ENCODE measurements at regions not wholly inside any gene's neighbourhood (a gene's known extent, or its start where the extent isn't known, plus 50 kb on each side); places are given as distances from the start of the nearest gene placed in this dataset.
A peak's percentile ranks its signal among the peaks of the same experiment; 100 is the strongest.
"Not testable (repeated sequence)": the region's sequence is repeated elsewhere in the genome, so short reads cannot be mapped to it uniquely, and the experiment has no call there.

DNA sequence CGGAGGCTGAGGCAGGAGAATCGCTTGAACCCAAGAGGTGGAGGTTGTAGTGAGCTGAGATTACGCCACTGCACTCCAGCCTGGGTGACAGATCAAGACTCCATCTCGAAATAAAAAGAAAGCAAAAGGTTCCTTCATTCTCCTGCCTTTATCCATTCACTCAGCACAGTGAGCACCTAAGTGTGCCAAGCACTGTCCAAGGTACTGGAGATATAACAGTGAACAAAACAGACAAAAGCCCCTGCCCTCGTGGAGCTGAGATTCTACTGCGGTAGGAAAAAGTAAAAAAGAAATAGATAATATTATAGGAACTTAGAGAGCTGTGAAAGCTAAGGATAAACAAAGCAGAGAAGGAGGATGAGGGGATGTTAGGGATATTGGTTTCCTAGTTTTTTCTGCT, 235.5 kb downstream of the NPIPA7 start:
- H3K4me3 ChIP-seq (ENCODE audit: low read depth, poor library complexity, severe bottlenecking); intact Hi-C loops (cut with DNase I; ENCODE audit: low total_unique reads); DNase-seq (ENCODE audit: low spot score in 2 of 2): not testable (repeated sequence)
- WGBS, 2 donors = 67 to 79% methylated on average over 5 to 6 of the region's 6 CpGs

DNA sequence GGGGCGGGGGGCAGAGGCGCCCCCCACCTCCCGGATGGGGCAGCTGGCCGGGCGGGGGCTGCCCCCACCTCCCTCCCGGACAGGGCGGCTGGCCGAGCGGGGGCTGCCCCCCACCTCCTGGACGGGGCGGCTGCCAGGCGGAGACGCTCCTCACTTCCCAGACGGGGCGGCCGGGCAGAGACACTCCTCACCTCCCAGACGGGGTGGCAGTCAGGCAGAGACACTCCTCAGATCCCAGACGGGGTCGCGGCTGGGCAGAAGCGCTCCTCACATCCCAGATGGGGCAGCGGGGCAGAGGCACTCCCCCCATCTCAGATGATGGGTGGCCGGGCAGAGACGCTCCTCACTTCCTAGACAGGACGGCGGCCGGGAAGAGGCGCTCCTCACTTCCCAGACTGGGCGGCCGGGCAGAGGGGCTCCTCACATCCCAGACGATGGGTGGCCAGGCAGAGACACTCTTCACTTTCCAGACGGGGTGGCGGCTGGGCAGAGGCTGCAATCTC, 240.1 kb downstream of the NPIPA7 start:
- H3K4me3 ChIP-seq (ENCODE audit: low read depth, poor library complexity, severe bottlenecking); intact Hi-C loops (cut with DNase I; ENCODE audit: low total_unique reads): not testable (repeated sequence)
- peak in 1 of 2 donors; percentile 80 for DNase-seq (ENCODE audit: low spot score in 2 of 2)
- 98 to 100% methylated on average over 2 to 8 of the region's 33 CpGs for WGBS, 2 donors

DNA sequence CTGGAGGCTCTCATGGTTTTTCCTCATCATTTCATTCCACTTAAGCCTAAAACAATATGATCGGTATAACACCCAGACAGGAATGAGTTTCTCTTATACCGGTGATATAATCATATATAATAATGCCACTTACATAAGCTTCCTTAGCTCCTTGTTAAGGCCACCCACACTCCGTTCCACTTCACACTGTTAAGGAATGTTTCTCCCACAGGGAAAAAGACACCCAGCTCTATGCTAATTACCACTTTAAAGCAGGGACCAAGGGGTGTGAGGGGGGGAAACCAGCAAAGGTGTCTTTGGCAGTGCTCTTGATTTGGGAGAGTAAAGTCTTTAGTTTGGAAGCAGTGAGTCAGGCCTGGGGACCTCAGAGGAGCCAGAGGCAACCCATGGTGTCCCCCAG, 245.4 kb downstream of the NPIPA7 start:
- DNase-seq (ENCODE audit: low spot score in 2 of 2); intact Hi-C loops (cut with DNase I; ENCODE audit: low total_unique reads); H3K4me3 ChIP-seq (ENCODE audit: low read depth, poor library complexity, severe bottlenecking): not testable (repeated sequence)
- 40 to 73% methylated on average over 2 of the region's 3 CpGs for WGBS, 2 donors

DNA sequence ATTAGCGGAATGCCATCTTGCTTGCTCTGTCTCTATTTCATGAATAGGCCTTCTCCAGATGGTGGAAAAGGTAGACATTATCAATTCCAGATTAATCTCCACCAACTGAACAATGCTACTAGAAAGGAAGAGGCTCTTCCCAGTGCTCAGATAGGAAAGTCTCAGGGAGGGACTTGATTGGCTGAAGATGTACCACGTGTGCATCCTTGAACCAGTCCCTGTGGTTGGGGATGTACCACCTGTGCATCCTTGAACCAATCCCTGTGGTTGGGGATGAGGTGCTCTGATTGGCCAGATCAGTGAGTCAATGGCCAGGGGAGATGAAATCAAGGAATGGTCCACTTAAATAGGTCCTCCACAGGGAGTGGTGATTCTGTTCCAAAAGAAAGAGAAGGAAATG, 246.2 kb downstream of the NPIPA7 start:
- peak in 1 of 2 donors; percentile 21 for DNase-seq (ENCODE audit: low spot score in 2 of 2)
- intact Hi-C loops (cut with DNase I; ENCODE audit: low total_unique reads); H3K4me3 ChIP-seq (ENCODE audit: low read depth, poor library complexity, severe bottlenecking): not testable (repeated sequence)
- 71 to 88% methylated on average over 1 of the region's 2 CpGs for WGBS, 2 donors

DNA sequence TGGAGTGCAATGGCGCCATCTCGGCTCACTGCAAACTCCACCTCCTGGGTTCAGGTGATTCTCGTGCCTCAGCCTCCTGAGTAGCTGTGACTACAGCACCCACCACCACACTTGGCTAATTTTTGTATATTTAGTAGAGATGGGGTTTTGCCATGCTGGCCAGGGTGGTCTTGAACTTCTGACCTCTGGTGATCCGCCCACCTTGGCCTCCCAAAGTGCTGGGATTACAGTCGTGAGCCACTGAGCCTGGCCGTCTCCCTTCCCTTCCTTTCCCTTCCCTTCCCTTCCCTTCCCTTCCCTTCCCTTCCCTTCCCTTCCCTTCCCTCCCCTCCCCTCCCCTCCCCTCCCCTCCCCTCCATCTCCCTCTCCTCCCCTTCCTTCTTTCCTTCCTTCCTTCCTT, 248.9 kb downstream of the NPIPA7 start:
- H3K4me3 ChIP-seq (ENCODE audit: low read depth, poor library complexity, severe bottlenecking); intact Hi-C loops (cut with DNase I; ENCODE audit: low total_unique reads): not testable (repeated sequence)
- 49 to 92% methylated on average over 3 to 6 of the region's 6 CpGs for WGBS, 2 donors
- DNase-seq (ENCODE audit: low spot score in 2 of 2) = peak in 1 of 2 donors; percentile 79

DNA sequence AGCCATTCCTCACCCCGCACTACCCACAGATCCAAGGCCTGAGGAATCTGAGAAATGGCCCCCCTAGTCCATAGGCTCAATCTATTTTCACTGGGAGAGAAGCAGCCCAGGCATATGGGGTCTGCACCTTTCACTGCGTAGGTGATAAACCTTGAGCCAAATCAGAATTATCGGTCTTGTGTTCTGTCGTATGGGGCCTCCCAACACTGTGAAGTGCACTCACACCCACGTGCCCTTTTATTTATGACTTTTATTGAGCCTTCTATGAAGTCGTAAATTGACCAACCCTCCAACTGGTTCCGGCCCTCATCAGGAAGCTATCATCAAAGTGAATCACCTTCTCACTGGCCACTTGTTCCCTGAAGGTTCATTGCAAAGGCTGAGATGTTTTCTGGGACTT, 259.3 kb downstream of the NPIPA7 start:
- H3K4me3 ChIP-seq (ENCODE audit: low read depth, poor library complexity, severe bottlenecking); DNase-seq (ENCODE audit: low spot score in 2 of 2); intact Hi-C loops (cut with DNase I; ENCODE audit: low total_unique reads): not testable (repeated sequence)
- WGBS, 2 donors = 39 to 47% methylated on average over 6 of the region's 7 CpGs

DNA sequence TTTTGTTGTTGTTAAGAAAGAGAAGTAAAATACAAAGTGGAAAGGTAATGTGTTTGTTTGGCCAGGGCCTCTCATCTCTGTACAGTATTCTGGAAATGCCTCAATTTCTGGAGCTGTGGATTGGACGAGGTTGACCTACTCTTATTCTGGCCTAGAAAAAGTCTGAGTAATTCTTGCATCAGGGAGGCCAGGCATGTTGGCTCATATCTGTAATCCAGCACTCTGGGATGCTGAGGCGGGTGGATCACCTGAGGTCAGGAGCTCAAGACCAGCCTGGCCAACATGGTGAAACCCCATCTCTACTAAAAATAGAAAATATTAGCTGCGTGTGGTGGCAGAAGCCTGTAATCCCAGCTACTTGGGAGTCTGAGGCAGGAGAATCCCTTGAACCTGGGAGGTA, 259.8 kb downstream of the NPIPA7 start:
- H3K4me3 ChIP-seq (ENCODE audit: low read depth, poor library complexity, severe bottlenecking); intact Hi-C loops (cut with DNase I; ENCODE audit: low total_unique reads); DNase-seq (ENCODE audit: low spot score in 2 of 2): not testable (repeated sequence)
- WGBS, 2 donors = 56 to 58% methylated on average over 2 to 3 of the region's 3 CpGs

DNA sequence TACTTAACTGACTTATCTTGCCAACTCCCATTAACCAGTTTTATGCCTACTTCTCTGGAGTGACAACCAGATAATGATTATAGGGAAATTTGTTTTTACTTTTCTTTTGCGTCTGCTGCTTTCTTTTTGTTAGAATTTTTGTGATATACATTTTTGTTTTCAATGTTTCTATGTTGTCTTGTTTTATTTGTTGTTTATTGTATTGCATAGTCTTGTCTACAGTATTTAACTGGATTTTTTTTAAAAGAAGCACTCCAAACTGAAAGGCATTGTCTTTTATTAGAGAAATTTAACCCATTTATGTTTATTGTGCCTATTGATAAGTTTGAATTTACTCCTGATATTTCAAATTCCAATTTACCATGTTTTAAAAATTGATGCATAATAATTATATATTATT, 264.9 kb downstream of the NPIPA7 start:
- WGBS, 2 donors = 57 to 97% methylated on average over 1 of the region's 1 CpG
- H3K4me3 ChIP-seq (ENCODE audit: low read depth, poor library complexity, severe bottlenecking); DNase-seq (ENCODE audit: low spot score in 2 of 2); intact Hi-C loops (cut with DNase I; ENCODE audit: low total_unique reads): not testable (repeated sequence)

DNA sequence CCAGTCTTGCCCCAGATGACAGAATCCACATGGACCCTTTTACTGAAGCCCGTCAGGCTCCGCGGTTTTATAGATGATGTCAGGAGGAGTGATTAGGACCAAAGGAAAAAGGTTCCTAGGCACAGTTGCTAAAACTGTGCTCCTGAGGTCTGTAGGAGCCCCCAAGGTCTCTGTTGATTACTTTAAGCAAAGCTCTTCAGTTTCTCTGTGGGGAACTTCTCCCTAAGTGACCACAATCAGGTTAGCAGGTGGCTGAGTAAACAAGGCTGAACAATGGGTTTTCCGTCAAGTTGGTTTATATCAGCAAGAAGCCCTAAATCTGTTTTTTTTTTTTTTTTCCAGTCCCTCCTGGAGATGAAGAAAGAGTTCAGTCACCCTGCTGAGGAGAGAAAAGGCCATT, 269.1 kb downstream of the NPIPA7 start:
- H3K4me3 ChIP-seq (ENCODE audit: low read depth, poor library complexity, severe bottlenecking); intact Hi-C loops (cut with DNase I; ENCODE audit: low total_unique reads): not testable (repeated sequence)
- 91% methylated on average over 1 of the region's 4 CpGs; no CpG with 5 or more reads in 1 of the 2 donors for WGBS, 2 donors

DNA sequence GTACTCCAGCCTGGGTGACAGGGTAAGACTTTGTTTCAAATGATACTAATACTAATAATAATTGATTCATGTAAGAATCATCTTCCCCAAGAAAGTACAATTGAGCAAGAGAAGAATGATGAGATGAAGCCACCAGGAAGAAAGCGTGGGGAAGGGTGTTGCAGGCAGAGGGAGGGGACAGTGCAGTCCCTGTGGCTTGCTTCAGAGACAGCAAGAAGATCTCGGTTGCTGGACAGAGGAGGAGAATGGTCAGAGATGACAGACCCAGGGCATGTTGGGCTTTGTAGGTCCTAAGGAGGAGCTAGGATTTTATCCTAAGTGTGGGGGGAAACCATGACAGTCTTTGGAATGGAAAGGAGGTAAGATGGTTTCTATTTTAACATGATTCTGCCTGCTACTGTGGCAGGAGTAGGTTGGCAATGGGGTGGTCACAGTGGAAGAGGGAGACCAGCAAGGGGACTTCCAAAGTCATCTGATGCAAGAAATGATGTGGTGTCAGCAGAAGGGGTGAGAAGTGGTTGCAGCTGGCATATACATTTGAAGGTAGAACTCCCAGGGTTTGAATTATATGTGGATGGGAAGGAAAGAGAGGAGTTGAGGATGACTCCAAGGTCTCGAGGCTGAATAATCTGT, 293.4 kb downstream of the NPIPA7 start:
- H3K4me3 ChIP-seq (ENCODE audit: low read depth, poor library complexity, severe bottlenecking); DNase-seq (ENCODE audit: low spot score in 2 of 2); intact Hi-C loops (cut with DNase I; ENCODE audit: low total_unique reads): not testable (repeated sequence)
- no CpG with 5 or more reads among the region's 3 CpGs for WGBS, 2 donors

More for the DNA sequence above, 269.1 kb downstream of the NPIPA7 start:
- DNase-seq (ENCODE audit: low spot score in 2 of 2) = not testable (repeated sequence)

DNA sequence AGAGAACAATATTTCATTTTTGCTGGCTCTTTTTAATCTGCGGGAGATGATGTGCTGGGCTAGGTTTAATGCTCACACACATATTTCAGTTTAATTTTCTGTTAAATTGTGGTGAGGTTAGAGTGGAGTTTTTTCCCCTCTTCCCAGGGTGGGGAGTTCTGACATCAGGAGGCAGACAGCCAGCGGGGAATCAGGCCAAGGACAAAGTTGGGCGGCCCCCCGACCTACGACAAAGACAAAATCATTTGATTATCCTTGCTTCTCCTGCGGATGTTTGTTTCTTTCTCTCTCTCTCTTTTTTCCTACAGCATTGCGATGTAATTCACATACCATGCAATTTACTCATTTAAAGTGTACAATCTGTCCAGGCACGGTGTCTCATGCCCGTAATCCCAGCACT, 295.9 kb downstream of the NPIPA7 start:
- DNase-seq (ENCODE audit: low spot score in 2 of 2) = peak in 1 of 2 donors; percentile 75
- 50% methylated on average over 2 of the region's 9 CpGs; no CpG with 5 or more reads in 1 of the 2 donors for WGBS, 2 donors
- H3K4me3 ChIP-seq (ENCODE audit: low read depth, poor library complexity, severe bottlenecking); intact Hi-C loops (cut with DNase I; ENCODE audit: low total_unique reads): not testable (repeated sequence)

DNA sequence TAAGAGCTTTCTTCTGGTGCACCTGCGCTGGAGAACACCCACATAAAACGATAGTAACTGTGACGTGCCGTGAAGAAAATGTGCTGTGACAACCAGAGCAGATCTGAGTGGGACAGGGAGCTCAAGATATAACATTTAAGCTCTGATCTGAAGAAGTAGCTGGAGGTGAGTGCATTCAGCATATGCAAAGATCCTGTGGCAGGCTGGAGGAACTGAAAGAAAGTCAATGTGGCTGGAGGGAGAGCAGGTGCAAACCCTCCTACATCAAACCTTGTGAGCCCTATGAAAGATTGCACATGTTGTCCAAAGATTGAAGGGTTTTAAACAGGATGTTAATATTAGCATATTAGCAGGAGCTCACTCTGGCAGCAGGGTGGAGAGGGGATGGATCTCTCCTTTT, 342.9 kb downstream of the NPIPA7 start:
- intact Hi-C loops (cut with DNase I; ENCODE audit: low total_unique reads); DNase-seq (ENCODE audit: low spot score in 2 of 2); H3K4me3 ChIP-seq (ENCODE audit: low read depth, poor library complexity, severe bottlenecking): not testable (repeated sequence)
- no CpG with 5 or more reads among the region's 4 CpGs for WGBS, 2 donors

DNA sequence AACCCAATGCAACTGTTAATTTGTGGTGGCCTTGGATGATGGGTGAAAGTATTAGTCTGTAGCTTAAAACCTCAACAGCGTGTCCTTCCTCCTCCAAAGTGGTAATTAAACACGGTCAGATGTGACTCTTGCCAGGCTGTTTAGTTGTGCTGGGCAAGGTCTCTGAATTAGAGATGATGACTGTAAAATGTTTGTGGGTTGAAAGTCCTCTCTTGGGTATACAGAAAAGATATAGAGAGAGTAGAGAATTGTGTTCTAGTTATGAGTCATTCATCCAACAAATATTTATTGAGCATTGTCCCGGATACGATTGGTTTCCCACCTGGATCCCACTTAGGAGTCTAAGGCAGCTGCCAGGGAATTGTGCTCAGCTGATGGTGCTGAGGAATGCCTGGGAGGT, 343.7 kb downstream of the NPIPA7 start:
- intact Hi-C loops (cut with DNase I; ENCODE audit: low total_unique reads); DNase-seq (ENCODE audit: low spot score in 2 of 2); H3K4me3 ChIP-seq (ENCODE audit: low read depth, poor library complexity, severe bottlenecking): not testable (repeated sequence)
- no CpG with 5 or more reads among the region's 4 CpGs for WGBS, 2 donors

DNA sequence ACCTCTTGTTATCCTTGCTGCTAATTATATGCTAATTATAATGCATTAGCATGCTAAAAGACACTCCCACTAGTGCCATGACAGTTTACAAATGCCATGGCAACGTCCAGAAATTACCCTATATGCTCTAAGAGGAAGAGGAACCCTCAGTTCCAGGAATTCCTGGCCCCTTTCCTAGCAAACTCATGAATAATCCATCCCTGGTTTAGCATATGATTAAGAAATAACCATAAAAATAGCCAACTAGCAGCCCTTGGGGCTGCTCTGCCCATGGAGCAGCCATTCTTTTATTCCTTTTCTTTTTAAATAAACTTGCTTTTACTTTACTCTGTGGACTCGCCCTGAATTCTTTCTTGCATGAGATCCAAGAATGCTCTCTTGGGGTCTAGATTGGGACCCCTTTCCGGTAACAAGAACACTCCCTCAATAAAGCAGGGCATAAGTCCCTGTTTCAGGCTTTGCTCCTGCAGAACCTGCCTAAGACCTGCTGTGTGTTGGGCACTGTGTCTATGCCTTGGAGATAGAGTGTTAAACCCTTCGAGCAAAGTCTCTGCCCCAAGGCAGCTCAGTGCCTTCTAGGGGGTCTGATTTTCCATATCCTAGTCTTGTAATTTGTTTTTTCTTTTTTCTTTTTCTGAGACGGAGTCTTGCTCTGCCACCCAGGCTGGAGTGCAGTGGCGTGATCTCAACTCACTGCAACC, 345.0 kb downstream of the NPIPA7 start:
- H3K4me3 ChIP-seq (ENCODE audit: low read depth, poor library complexity, severe bottlenecking); intact Hi-C loops (cut with DNase I; ENCODE audit: low total_unique reads); DNase-seq (ENCODE audit: low spot score in 2 of 2): not testable (repeated sequence)
- no CpG with 5 or more reads among the region's 6 CpGs for WGBS, 2 donors

DNA sequence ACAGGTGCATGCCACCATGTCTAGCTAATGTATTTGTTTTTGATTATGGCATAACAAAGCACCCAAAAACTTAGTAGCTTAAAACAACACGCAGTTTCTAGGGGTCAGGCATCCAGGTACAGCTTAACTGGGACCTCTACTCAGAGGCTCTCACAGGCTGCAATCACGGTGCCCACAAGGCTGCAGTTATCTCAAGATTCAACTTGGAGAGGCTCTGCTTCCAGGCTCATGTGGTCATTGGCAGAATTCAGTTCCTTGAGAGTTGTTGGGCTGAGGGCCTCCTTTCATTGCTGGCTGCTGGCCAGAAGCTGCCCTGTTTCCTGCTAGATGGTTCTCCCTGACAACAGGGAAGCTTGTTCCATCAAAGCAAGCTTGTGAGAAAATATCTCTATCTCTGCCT, 348.1 kb downstream of the NPIPA7 start:
- DNase-seq (ENCODE audit: low spot score in 2 of 2); H3K4me3 ChIP-seq (ENCODE audit: low read depth, poor library complexity, severe bottlenecking); intact Hi-C loops (cut with DNase I; ENCODE audit: low total_unique reads): not testable (repeated sequence)
- no CpG with 5 or more reads among the region's 2 CpGs for WGBS, 2 donors
